ENCODE measurements at regions not wholly inside any gene's neighbourhood (a gene's known extent, or its start where the extent isn't known, plus 50 kb on each side); places are given as distances from the start of the nearest gene placed in this dataset.
"Not testable (repeated sequence)": the region's sequence is repeated elsewhere in the genome, so short reads cannot be mapped to it uniquely, and the experiment has no call there.

GRCh38 chr11:106555566-106556250, 462.6 kb downstream of the GUCY1A2 start:
- peaks cover 57% of the 10 kb centered on the region for H3K9me3 ChIP-seq (ENCODE audit: low read length)
- ATAC-seq; H3K36me3 ChIP-seq (replicated peaks in 1 of 2; ENCODE audit: control insufficient read depth in 1 of 2, insufficient read depth in 2 of 2, low read length in 2 of 2); H2AFZ ChIP-seq (ENCODE audit: low read length); H4K20me1 ChIP-seq (ENCODE audit: insufficient read depth, low read length); H3K4me2 ChIP-seq (ENCODE audit: low read depth, low read length); BruUV-seq (replicated peaks); FAIRE-seq; POLR2A ChIA-PET; intact Hi-C loops (cut with micrococcal nuclease; ENCODE audit: unreplicated experiment); H3K4me1 ChIP-seq (ENCODE audit: insufficient read depth, low read length); H3K79me2 ChIP-seq (ENCODE audit: insufficient read depth, low read length); DNase-seq (ENCODE audit: low spot score); CTCF ChIA-PET (ENCODE audit: low intra/inter-chr PET ratio, low total read pairs); H3K9ac ChIP-seq (ENCODE audit: insufficient read depth, low read depth, low read length); in situ Hi-C loops (cut with HindIII; ENCODE audit: extremely low pct_ligation_motif_present, low pct_unique_long_range_greater_than_20kb); H3K4me3 ChIP-seq (replicated peaks in 1 of 3; ENCODE audit: insufficient read depth in 1 of 3, low read depth in 2 of 3, low read length in 3 of 3); H3K27me3 ChIP-seq (ENCODE audit: control insufficient read depth in 1 of 2, insufficient read depth in 2 of 2, low read length in 2 of 2); H3K27ac ChIP-seq (ENCODE audit: extremely low read length, insufficient read depth, low read length): not testable (repeated sequence)
- 56% methylated on average over 12 of the region's 13 CpGs for WGBS (ENCODE audit: low lambda C conversion rate)

- ChIA-PET CTCF (ENCODE audit: low intra/inter-chr PET ratio, low total read pairs) (no interaction called here), POLR2A (no interaction called here)
- H3K4me1 ChIP-seq (ENCODE audit: insufficient read depth, low read length): no peaks in the 10 kb centered on the region
- in situ Hi-C loops (cut with HindIII; ENCODE audit: extremely low pct_ligation_motif_present, low pct_unique_long_range_greater_than_20kb): no loop called here
- H3K27ac ChIP-seq (ENCODE audit: extremely low read length, insufficient read depth, low read length): no peak overlapping the region
- 5% methylated on average over 2 of the region's 2 CpGs for WGBS (ENCODE audit: low lambda C conversion rate)
- FAIRE-seq (no peak), ATAC-seq (no peak), DNase-seq (ENCODE audit: low spot score) (no peak)
- H2AFZ ChIP-seq (ENCODE audit: low read length): no peak overlapping the region
- H4K20me1 ChIP-seq (ENCODE audit: insufficient read depth, low read length): no peaks in the 10 kb centered on the region
- H3K9me3 ChIP-seq (ENCODE audit: low read length): peaks cover 77% of the 10 kb centered on the region
- no peaks in the 10 kb centered on the region for H3K79me2 ChIP-seq (ENCODE audit: insufficient read depth, low read length)
- BruUV-seq (replicated peaks): no TSS peak
- H3K9ac ChIP-seq (ENCODE audit: insufficient read depth, low read depth, low read length): no peak overlapping the region
- intact Hi-C loops (cut with micrococcal nuclease; ENCODE audit: unreplicated experiment): no loop called here
- no peaks in the 10 kb centered on the region for H3K27me3 ChIP-seq (ENCODE audit: control insufficient read depth in 1 of 2, insufficient read depth in 2 of 2, low read length in 2 of 2)
- H3K4me2 ChIP-seq (ENCODE audit: low read depth, low read length): no peak overlapping the region
- H3K4me3 ChIP-seq (replicated peaks in 1 of 3; ENCODE audit: insufficient read depth in 1 of 3, low read depth in 2 of 3, low read length in 3 of 3): no peak overlapping the region
- no peaks in the 10 kb centered on the region for H3K36me3 ChIP-seq (replicated peaks in 1 of 2; ENCODE audit: control insufficient read depth in 1 of 2, insufficient read depth in 2 of 2, low read length in 2 of 2)
- no peak for TF ChIP-seq DNMT1 (CRISPR knock-in tag; IDR thresholded peaks at IDR 0.05)
- TF ChIP-seq PHF8 (CRISPR knock-in tag; IDR thresholded peaks at IDR 0.05): no peak
- no peak for TF ChIP-seq ZNF879 (CRISPR knock-in tag; IDR thresholded peaks at IDR 0.05)
- no peak for TF ChIP-seq ZIK1 (CRISPR knock-in tag; IDR thresholded peaks at IDR 0.05; ENCODE audit: borderline replicate concordance, low read depth)
- TF ChIP-seq NKX3-1 (CRISPR knock-in tag; IDR thresholded peaks at IDR 0.05): no peak
- no peak for TF ChIP-seq ZNF446 (CRISPR knock-in tag; IDR thresholded peaks at IDR 0.05)
- TF ChIP-seq HNRNPUL1 (IDR thresholded peaks at IDR 0.05; ENCODE audit: low read depth, low read length): no peak
- no peak for TF ChIP-seq GATAD2A (CRISPR knock-in tag; IDR thresholded peaks at IDR 0.05)
- TF ChIP-seq ARNTL (CRISPR knock-in tag; IDR thresholded peaks at IDR 0.05): no peak
- TF ChIP-seq ZNF839 (CRISPR knock-in tag; IDR thresholded peaks at IDR 0.05; ENCODE audit: borderline replicate concordance): no peak
- no peak for TF ChIP-seq U2AF2 (IDR thresholded peaks at IDR 0.05; ENCODE audit: low read depth, low read length)
- no peak for TF ChIP-seq ZNF775 (CRISPR knock-in tag; IDR thresholded peaks at IDR 0.05; ENCODE audit: borderline replicate concordance)
- no peak for TF ChIP-seq ZNF83 (CRISPR knock-in tag; IDR thresholded peaks at IDR 0.05; ENCODE audit: borderline replicate concordance)
- TF ChIP-seq ZNF687 (CRISPR knock-in tag; IDR thresholded peaks at IDR 0.05): no peak
- no peak for TF ChIP-seq THAP8 (CRISPR knock-in tag; IDR thresholded peaks at IDR 0.05; ENCODE audit: borderline replicate concordance)
Observed at GRCh38 chr11:106565326-106565725, 452.9 kb downstream of the GUCY1A2 start.
